GM21515 (cell line): ENCODE measurements at regions not wholly inside any gene's neighbourhood (a gene's known extent, or its start where the extent isn't known, plus 50 kb on each side); places are given as distances from the start of the nearest gene placed in this dataset.

ENCODE experiments used
- ATAC-seq: cut with Tn5 transposase; IDR thresholded peaks from one replicate; pipeline ENCODE4 v1.9.1; 2021; ENCODE audit not compliant: unreplicated experiment

GRCh38 chr1:168782559-168783116 lies 53.6 kb upstream of the DPT start:
- no peak for ATAC-seq

GRCh38 chr1:168783458-168784210 lies 54.6 kb upstream of the DPT start:
- no peak for ATAC-seq

- no peak for ATAC-seq
Measured at GRCh38 chr1:168786476-168787330, 57.7 kb upstream of the DPT start.

- ATAC-seq, result no peak
Measured at GRCh38 chr1:168788258-168788657, 59.3 kb upstream of the DPT start.

- ATAC-seq, result no peak
Measured at GRCh38 chr1:168789501-168789900, 60.5 kb upstream of the DPT start.

GRCh38 chr1:168792142-168792541 lies 63.1 kb upstream of the DPT start:
- ATAC-seq, result no peak

- no peak for ATAC-seq
Measured at GRCh38 chr1:168792592-168793125, 63.7 kb upstream of the DPT start.

- no peak for ATAC-seq
Measured at GRCh38 chr1:168794057-168794456, 65.1 kb upstream of the DPT start.

- no peak for ATAC-seq
Measured at GRCh38 chr1:168795681-168796080, 66.7 kb upstream of the DPT start.

GRCh38 chr1:168799927-168800605 lies 71.1 kb upstream of the DPT start:
- no peak for ATAC-seq

- ATAC-seq, result no peak
Measured at GRCh38 chr1:168801032-168801745, 72.2 kb upstream of the DPT start.

GRCh38 chr1:168803806-168804510 lies 75.0 kb upstream of the DPT start:
- no peak for ATAC-seq

- ATAC-seq, result no peak
Measured at GRCh38 chr1:168806952-168807351, 77.9 kb upstream of the DPT start.

- no peak for ATAC-seq
Measured at GRCh38 chr1:168811176-168811575, 82.2 kb upstream of the DPT start.

GRCh38 chr1:168819668-168820067 lies 90.7 kb upstream of the DPT start:
- ATAC-seq, result no peak

- no peak for ATAC-seq
Measured at GRCh38 chr1:168821434-168821833, 92.4 kb upstream of the DPT start.

- no peak for ATAC-seq
Measured at GRCh38 chr1:168822911-168823310, 93.9 kb upstream of the DPT start.

- ATAC-seq, result no peak
Measured at GRCh38 chr1:168823988-168824387, 95.0 kb upstream of the DPT start.

- no peak for ATAC-seq
Measured at GRCh38 chr1:168824418-168825065, 95.5 kb upstream of the DPT start.
